ENCODE measurements at regions not wholly inside any gene's neighbourhood (a gene's known extent, or its start where the extent isn't known, plus 50 kb on each side); places are given as distances from the start of the nearest gene placed in this dataset.

GRCh38 chr10:128897401-128898129 is 569.5 kb upstream of the MGMT start:
- H2AFZ ChIP-seq (ENCODE audit: low read depth, low read length): no peak overlapping the region
- H3K9me3 ChIP-seq (replicated peaks; ENCODE audit: control insufficient read depth, insufficient read depth, low read depth, low read length): no peaks in the 10 kb centered on the region
- no peaks in the 10 kb centered on the region for H3K9me1 ChIP-seq (ENCODE audit: control insufficient read depth, insufficient read depth, low read length)
- intact Hi-C loops (cut with micrococcal nuclease): no loop called here
- no peaks in the 10 kb centered on the region for H4K20me1 ChIP-seq (replicated peaks; ENCODE audit: control insufficient read depth, insufficient read depth, low read length)
- H3K4me2 ChIP-seq (ENCODE audit: insufficient read depth, low read length): no peak overlapping the region
- ATAC-seq (no peak), FAIRE-seq (no peak), DNase-seq (ENCODE audit: extremely low read depth in 1 of 4, low spot score in 3 of 4) (no peak)
- no peaks in the 10 kb centered on the region for H3K79me2 ChIP-seq (ENCODE audit: control insufficient read depth, insufficient read depth, low read length)
- ChIA-PET CTCF (ENCODE audit: low intra/inter-chr PET ratio) (no interaction called here), POLR2A (no interaction called here)
- BruUV-seq (replicated peaks): no TSS peak
- WGBS (ENCODE audit: insufficient coverage, low coverage, missing lambda C conversion rate): 1% methylated on average over 12 of the region's 12 CpGs
- no peak overlapping the region for H3K4me3 ChIP-seq
- H3K27me3 ChIP-seq (ENCODE audit: control insufficient read depth in 2 of 2, insufficient read depth in 2 of 2, low read length in 2 of 2): peaks cover 3 to 15% of the 10 kb centered on the region in 2 experiments; a peak in 3 of 5 replicates
- H3K4me1 ChIP-seq (replicated peaks in 1 of 2; ENCODE audit: control insufficient read depth in 2 of 2, insufficient read depth in 2 of 2, low read length in 2 of 2): no peaks in the 10 kb centered on the region
- in situ Hi-C loops (cut with MboI): no loop called here
- TF ChIP-seq ZNF512 (tag; IDR thresholded peaks at IDR 0.05): no peak
- H3K27ac ChIP-seq (ENCODE audit: extremely low read depth, low read depth, low read length): no peak overlapping the region
- no peaks in the 10 kb centered on the region for H3K36me3 ChIP-seq (ENCODE audit: control insufficient read depth, insufficient read depth, low read length)
- no peak overlapping the region for H3K9ac ChIP-seq (ENCODE audit: insufficient read depth in 1 of 2, low read depth in 2 of 2, low read length in 2 of 2)

- Histone ChIP-seq H3K79me2 (ENCODE audit: control insufficient read depth, insufficient read depth, low read length) (no peaks in the 10 kb centered on the region), H3K36me3 (ENCODE audit: control insufficient read depth, insufficient read depth, low read length) (no peaks in the 10 kb centered on the region), H2AFZ (ENCODE audit: low read depth, low read length) (no peak overlapping the region), H3K4me1 (replicated peaks in 1 of 2; ENCODE audit: control insufficient read depth in 2 of 2, insufficient read depth in 2 of 2, low read length in 2 of 2) (no peaks in the 10 kb centered on the region), H3K27ac (ENCODE audit: extremely low read depth, low read depth, low read length) (no peak overlapping the region), H4K20me1 (replicated peaks; ENCODE audit: control insufficient read depth, insufficient read depth, low read length) (no peaks in the 10 kb centered on the region), H3K9me1 (ENCODE audit: control insufficient read depth, insufficient read depth, low read length) (no peaks in the 10 kb centered on the region), H3K4me2 (ENCODE audit: insufficient read depth, low read length) (no peak overlapping the region), H3K4me3 (no peak overlapping the region), H3K27me3 (ENCODE audit: control insufficient read depth in 2 of 2, insufficient read depth in 2 of 2, low read length in 2 of 2) (peaks cover 3 to 15% of the 10 kb centered on the region in 2 experiments; a peak in 3 of 5 replicates), H3K9me3 (replicated peaks; ENCODE audit: control insufficient read depth, insufficient read depth, low read depth, low read length) (no peaks in the 10 kb centered on the region), H3K9ac (ENCODE audit: insufficient read depth in 1 of 2, low read depth in 2 of 2, low read length in 2 of 2) (no peak overlapping the region)
- intact Hi-C loops (cut with micrococcal nuclease): no loop called here
- no peak for FAIRE-seq
- POLR2A ChIA-PET: no interaction called here
- no peak for DNase-seq (ENCODE audit: extremely low read depth in 1 of 4, low spot score in 3 of 4)
- no peak for ATAC-seq
- no TSS peak for BruUV-seq (replicated peaks)
- CTCF ChIA-PET (ENCODE audit: low intra/inter-chr PET ratio): no interaction called here
- TF ChIP-seq ARNT (IDR thresholded peaks at IDR 0.05): no peak
- no peak for TF ChIP-seq HIVEP1 (CRISPR knock-in tag; IDR thresholded peaks at IDR 0.05)
- no peak for TF ChIP-seq HNRNPLL (IDR thresholded peaks at IDR 0.05; ENCODE audit: low read depth, low read length, poor library complexity, severe bottlenecking)
- TF ChIP-seq EP300 (IDR thresholded peaks at IDR 0.05; ENCODE audit: low read length): no peak
- TF ChIP-seq ZNF282 (CRISPR knock-in tag; IDR thresholded peaks at IDR 0.05): no peak
- no peak for TF ChIP-seq CHD1 (IDR thresholded peaks at IDR 0.05; ENCODE audit: low read length)
- no peak for TF ChIP-seq SMARCA5 (IDR thresholded peaks at IDR 0.05)
- no peak for TF ChIP-seq HNRNPK (IDR thresholded peaks at IDR 0.05; ENCODE audit: low read depth, low read length, poor library complexity, severe bottlenecking)
- no peak for TF ChIP-seq SMARCA4 (IDR thresholded peaks at IDR 0.05)
- no peak for TF ChIP-seq CBX5 (IDR thresholded peaks at IDR 0.05; ENCODE audit: borderline replicate concordance, low read depth)
- no peak for TF ChIP-seq STAT5A (IDR thresholded peaks at IDR 0.05; ENCODE audit: borderline replicate concordance, low read length)
- WGBS (ENCODE audit: insufficient coverage, low coverage, missing lambda C conversion rate): 0% methylated on average over 10 of the region's 10 CpGs
- in situ Hi-C loops (cut with MboI): no loop called here
Measured at GRCh38 chr10:128898133-128898915, 568.7 kb upstream of the MGMT start.

Measured in K562 (cell line).